GM23338 (cell line): ENCODE measurements at regions not wholly inside any gene's neighbourhood (a gene's known extent, or its start where the extent isn't known, plus 50 kb on each side); places are given as distances from the start of the nearest gene placed in this dataset.

ENCODE experiments used
- ATAC-seq: fragments of 200-7000 bp; cut with Tn5 transposase; 3 replicates; pipeline ENCODE4 v1.9.1; 2020
- DNase-seq: peaks from one replicate; pipeline ENCODE4 v3.0.0-alpha.2; 2015; ENCODE audit warnings: low spot score
- H2AFZ ChIP-seq: fragments of 200-600 bp; sonication (generic); 2 replicates; pipeline ENCODE4 v1.8.0; 2016; ENCODE audit warnings: antibody characterized with exemption, mild to moderate bottlenecking, moderate library complexity
- H3F3A ChIP-seq: fragments of 200-600 bp; sonication (generic); replicated peaks from 2 replicates; pipeline ENCODE4 v1.8.0; 2017; ENCODE audit warnings: antibody characterized with exemption, mixed run types, low read depth
- H3K27ac ChIP-seq: fragments of 200-600 bp; sonication (generic); 2 replicates; pipeline ENCODE4 v1.6.1; 2016; ENCODE audit warnings: low read depth
- H3K27me3 ChIP-seq: fragments of 200-600 bp; sonication (generic); 2 replicates; pipeline ENCODE4 v1.8.0; 2016; ENCODE audit warnings: mild to moderate bottlenecking, mixed run types, moderate library complexity; ENCODE audit not compliant: insufficient read depth
- H3K36me3 ChIP-seq: fragments of 200-600 bp; sonication (generic); 2 replicates; pipeline ENCODE4 v1.8.0; 2016; ENCODE audit warnings: mild to moderate bottlenecking; ENCODE audit not compliant: insufficient read depth
- H3K4me1 ChIP-seq: fragments of 200-600 bp; sonication (generic); 2 replicates; pipeline ENCODE4 v1.8.0; 2016; ENCODE audit warnings: mild to moderate bottlenecking, moderate library complexity; ENCODE audit not compliant: insufficient read depth
- H3K4me2 ChIP-seq: fragments of 200-600 bp; sonication (generic); 2 replicates; pipeline ENCODE4 v1.7.1; 2017; ENCODE audit warnings: mixed run types
- H3K4me3 ChIP-seq: fragments of 200-600 bp; sonication (generic); 2 replicates; pipeline ENCODE4 v1.6.1; 2016; ENCODE audit warnings: mixed run types
- H3K79me2 ChIP-seq: fragments of 200-600 bp; sonication (generic); replicated peaks from 2 replicates; pipeline ENCODE4 v1.8.0; 2017; ENCODE audit warnings: mild to moderate bottlenecking; ENCODE audit not compliant: insufficient read depth
- H3K9me2 ChIP-seq: fragments of 200-600 bp; sonication (generic); 2 replicates; pipeline ENCODE4 v1.8.0; 2017; ENCODE audit not compliant: insufficient read depth
- H4K20me1 ChIP-seq: fragments of 200-600 bp; sonication (generic); replicated peaks from 2 replicates; pipeline ENCODE4 v1.8.0; 2017; ENCODE audit warnings: mild to moderate bottlenecking; ENCODE audit not compliant: insufficient read depth
- H3K27ac Mint-ChIP-seq: 2 replicates; pipeline ENCODE4 v1.8.0; 2020; ENCODE audit warnings: inconsistent platforms, mild to moderate bottlenecking, moderate library complexity, mixed read lengths
- H3K27me3 Mint-ChIP-seq: 3 replicates; pipeline ENCODE4 v1.8.0; 2022; ENCODE audit warnings: low read depth, mild to moderate bottlenecking, moderate library complexity, mixed read lengths, inconsistent platforms; ENCODE audit not compliant: insufficient read depth, poor library complexity
- H3K36me3 Mint-ChIP-seq: 3 replicates; pipeline ENCODE4 v1.8.0; 2021; ENCODE audit warnings: low read depth, mild to moderate bottlenecking, inconsistent platforms, moderate library complexity, mixed read lengths
- H3K4me1 Mint-ChIP-seq: 3 replicates; pipeline ENCODE4 v1.8.0; 2020; ENCODE audit warnings: mild to moderate bottlenecking, inconsistent platforms, mixed read lengths
- H3K4me3 Mint-ChIP-seq: 3 replicates; pipeline ENCODE4 v1.8.0; 2021; ENCODE audit warnings: moderate library complexity, mild to moderate bottlenecking, inconsistent platforms, mixed read lengths
- H3K9me3 Mint-ChIP-seq: 3 replicates; pipeline ENCODE4 v1.8.0; 2020; ENCODE audit warnings: moderate library complexity, mild to moderate bottlenecking, inconsistent platforms, mixed read lengths
- CREB1 ChIP-seq: fragments of 250-450 bp; sonication (Bioruptor Pico); IDR thresholded peaks from 2 replicates; pipeline ENCODE4 v1.5.0; 2020; ENCODE audit warnings: low read depth, mild to moderate bottlenecking, moderate library complexity
- EZH2phosphoT487 ChIP-seq: fragments of 200-600 bp; sonication (generic); IDR thresholded peaks from one replicate; pipeline ENCODE4 v1.8.1; 2018; ENCODE audit warnings: antibody characterized with exemption; ENCODE audit not compliant: unreplicated experiment
- JUNB ChIP-seq: IDR thresholded peaks from one replicate; pipeline ENCODE4 v1.6.1; 2016; ENCODE audit warnings: antibody characterized with exemption; ENCODE audit not compliant: unreplicated experiment
- NANOG ChIP-seq: IDR thresholded peaks from 2 replicates; pipeline ENCODE4 v1.6.1; 2016; ENCODE audit warnings: antibody characterized with exemption, borderline replicate concordance
- POLR2AphosphoS5 ChIP-seq: IDR thresholded peaks from 2 replicates; pipeline ENCODE4 v1.6.1; 2016; ENCODE audit warnings: antibody characterized with exemption, low read depth
- STAT1 ChIP-seq: IDR thresholded peaks from one replicate; pipeline ENCODE4 v1.6.1; 2016; ENCODE audit warnings: antibody characterized with exemption; ENCODE audit not compliant: unreplicated experiment
- ZNF114 ChIP-seq: fragments of 250-450 bp; sonication (Bioruptor Pico); IDR thresholded peaks from 2 replicates; pipeline ENCODE4 v1.5.0; 2020; ENCODE audit warnings: mild to moderate bottlenecking, moderate library complexity
- TF ChIP-seq, protein P1 (sequence below): IDR thresholded peaks from one replicate; pipeline ENCODE4 v1.6.1; 2018; ENCODE audit warnings: antibody characterized with exemption; ENCODE audit not compliant: unreplicated experiment
- TF ChIP-seq, protein P2 (sequence below): IDR thresholded peaks from 2 replicates; pipeline ENCODE4 v1.6.1; 2016; ENCODE audit warnings: antibody characterized with exemption
- TF ChIP-seq, protein P3 (sequence below), 2 experiments: fragments of 200-600 bp in 1 of 2; sonication (generic) in 1 of 2; conservative IDR thresholded peaks; 2 replicates each; pipeline versions ENCODE4 v1.5.1 to v1.6.1; 2016 to 2017; ENCODE audit warnings: antibody characterized with exemption in 2 of 2, low read depth in 2 of 2, mild to moderate bottlenecking in 2 of 2, moderate library complexity in 1 of 2

DNA sequence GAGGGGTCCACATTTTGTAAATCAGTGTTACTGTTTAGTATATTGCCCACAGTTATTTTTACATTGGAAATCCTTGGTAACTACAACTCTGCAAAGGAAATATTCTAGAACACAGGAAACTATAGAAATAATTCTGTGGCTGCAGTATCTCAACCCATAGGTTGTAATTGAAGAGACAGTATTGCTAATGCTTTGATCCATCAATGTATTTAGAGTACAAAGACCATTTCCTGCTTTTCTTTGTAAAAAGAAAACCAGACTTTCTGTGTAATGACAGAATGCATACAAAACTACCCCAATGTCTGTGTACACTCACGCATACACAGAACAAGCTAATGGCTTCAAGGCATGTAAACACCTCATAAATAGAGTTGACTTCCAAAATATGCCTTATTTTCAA lies 622.1 kb upstream of the ARGLU1 start:
- Histone ChIP-seq H3K9me2 (no peaks in the 10 kb centered on the region), H3K4me1 (peaks cover 18% of the 10 kb centered on the region), H3K27me3 (peaks cover 64% of the 10 kb centered on the region), H3F3A (no peaks in the 10 kb centered on the region), H3K79me2 (no peaks in the 10 kb centered on the region), H4K20me1 (peaks cover 2% of the 10 kb centered on the region), H2AFZ (no peak overlapping the region), H3K4me2 (peak overlapping the region; percentile 10; the same call in 1 of the 2 replicates), H3K27ac (no peak overlapping the region), H3K4me3 (no peak overlapping the region), H3K36me3 (no peaks in the 10 kb centered on the region)
- peaks cover 17% of the 10 kb centered on the region for H3K4me1 Mint-ChIP-seq
- no peaks in the 10 kb centered on the region; the same call in 2 of the 3 replicates for H3K9me3 Mint-ChIP-seq
- TF ChIP-seq EZH2phosphoT487 (no peak), POLR2AphosphoS5 (no peak), JUNB (no peak), CREB1 (CRISPR knock-in tag) (no peak)
- TF ChIP-seq, protein P1, sequence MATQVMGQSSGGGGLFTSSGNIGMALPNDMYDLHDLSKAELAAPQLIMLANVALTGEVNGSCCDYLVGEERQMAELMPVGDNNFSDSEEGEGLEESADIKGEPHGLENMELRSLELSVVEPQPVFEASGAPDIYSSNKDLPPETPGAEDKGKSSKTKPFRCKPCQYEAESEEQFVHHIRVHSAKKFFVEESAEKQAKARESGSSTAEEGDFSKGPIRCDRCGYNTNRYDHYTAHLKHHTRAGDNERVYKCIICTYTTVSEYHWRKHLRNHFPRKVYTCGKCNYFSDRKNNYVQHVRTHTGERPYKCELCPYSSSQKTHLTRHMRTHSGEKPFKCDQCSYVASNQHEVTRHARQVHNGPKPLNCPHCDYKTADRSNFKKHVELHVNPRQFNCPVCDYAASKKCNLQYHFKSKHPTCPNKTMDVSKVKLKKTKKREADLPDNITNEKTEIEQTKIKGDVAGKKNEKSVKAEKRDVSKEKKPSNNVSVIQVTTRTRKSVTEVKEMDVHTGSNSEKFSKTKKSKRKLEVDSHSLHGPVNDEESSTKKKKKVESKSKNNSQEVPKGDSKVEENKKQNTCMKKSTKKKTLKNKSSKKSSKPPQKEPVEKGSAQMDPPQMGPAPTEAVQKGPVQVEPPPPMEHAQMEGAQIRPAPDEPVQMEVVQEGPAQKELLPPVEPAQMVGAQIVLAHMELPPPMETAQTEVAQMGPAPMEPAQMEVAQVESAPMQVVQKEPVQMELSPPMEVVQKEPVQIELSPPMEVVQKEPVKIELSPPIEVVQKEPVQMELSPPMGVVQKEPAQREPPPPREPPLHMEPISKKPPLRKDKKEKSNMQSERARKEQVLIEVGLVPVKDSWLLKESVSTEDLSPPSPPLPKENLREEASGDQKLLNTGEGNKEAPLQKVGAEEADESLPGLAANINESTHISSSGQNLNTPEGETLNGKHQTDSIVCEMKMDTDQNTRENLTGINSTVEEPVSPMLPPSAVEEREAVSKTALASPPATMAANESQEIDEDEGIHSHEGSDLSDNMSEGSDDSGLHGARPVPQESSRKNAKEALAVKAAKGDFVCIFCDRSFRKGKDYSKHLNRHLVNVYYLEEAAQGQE: no peak
- H3K27ac Mint-ChIP-seq: no peak overlapping the region
- no peak for DNase-seq
- no peak overlapping the region for H3K4me3 Mint-ChIP-seq
- no peak for ATAC-seq
- H3K27me3 Mint-ChIP-seq: peaks cover 2% of the 10 kb centered on the region
- H3K36me3 Mint-ChIP-seq: no peaks in the 10 kb centered on the region

DNA sequence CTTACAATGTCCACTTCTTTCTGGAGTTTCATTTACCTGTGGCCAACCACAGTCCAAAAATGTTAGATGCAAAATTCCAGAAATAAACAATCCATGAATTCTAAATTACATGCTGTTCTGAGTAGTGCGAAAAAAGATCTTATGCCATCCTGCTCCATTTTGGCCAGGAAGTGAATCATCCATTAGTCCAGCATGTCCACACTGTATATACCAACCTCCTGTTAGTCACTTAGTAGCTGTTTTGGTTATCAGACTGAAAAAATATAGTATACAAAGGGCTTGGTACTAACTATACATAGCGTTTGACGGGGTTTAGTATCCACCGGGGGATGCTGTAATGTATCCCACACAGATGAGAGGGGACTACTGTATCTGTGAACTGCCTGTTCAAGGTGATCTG lies 618.0 kb upstream of the ARGLU1 start:
- peaks cover 23% of the 10 kb centered on the region for H3K27me3 ChIP-seq
- no peaks in the 10 kb centered on the region for H3K79me2 ChIP-seq
- no peak overlapping the region for H3K4me3 ChIP-seq
- H4K20me1 ChIP-seq: no peaks in the 10 kb centered on the region; the same call in 1 of the 2 replicates
- peaks cover 12% of the 10 kb centered on the region for H3K4me1 Mint-ChIP-seq
- DNase-seq (no peak), ATAC-seq (no peak)
- no peak overlapping the region for H3K27ac Mint-ChIP-seq
- H3K4me1 ChIP-seq: peaks cover 13% of the 10 kb centered on the region
- H3K4me2 ChIP-seq: no peak overlapping the region
- no peaks in the 10 kb centered on the region for H3K36me3 ChIP-seq
- no peaks in the 10 kb centered on the region for H3K9me2 ChIP-seq
- H3K4me3 Mint-ChIP-seq: no peak overlapping the region
- no peaks in the 10 kb centered on the region for H3K36me3 Mint-ChIP-seq
- no peak overlapping the region for H2AFZ ChIP-seq
- H3K9me3 Mint-ChIP-seq: no peaks in the 10 kb centered on the region; the same call in 2 of the 3 replicates
- H3K27ac ChIP-seq: no peak overlapping the region
- H3F3A ChIP-seq: no peaks in the 10 kb centered on the region
- no peaks in the 10 kb centered on the region for H3K27me3 Mint-ChIP-seq
- no peak for TF ChIP-seq POLR2AphosphoS5
- no peak for TF ChIP-seq STAT1
- TF ChIP-seq NANOG: no peak
- no peak for TF ChIP-seq JUNB
- TF ChIP-seq, protein P1: no peak
- TF ChIP-seq, protein P2, sequence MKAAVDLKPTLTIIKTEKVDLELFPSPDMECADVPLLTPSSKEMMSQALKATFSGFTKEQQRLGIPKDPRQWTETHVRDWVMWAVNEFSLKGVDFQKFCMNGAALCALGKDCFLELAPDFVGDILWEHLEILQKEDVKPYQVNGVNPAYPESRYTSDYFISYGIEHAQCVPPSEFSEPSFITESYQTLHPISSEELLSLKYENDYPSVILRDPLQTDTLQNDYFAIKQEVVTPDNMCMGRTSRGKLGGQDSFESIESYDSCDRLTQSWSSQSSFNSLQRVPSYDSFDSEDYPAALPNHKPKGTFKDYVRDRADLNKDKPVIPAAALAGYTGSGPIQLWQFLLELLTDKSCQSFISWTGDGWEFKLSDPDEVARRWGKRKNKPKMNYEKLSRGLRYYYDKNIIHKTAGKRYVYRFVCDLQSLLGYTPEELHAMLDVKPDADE: no peak
- TF ChIP-seq EZH2phosphoT487: no peak
- no peak for TF ChIP-seq ZNF114
- TF ChIP-seq, protein P3, sequence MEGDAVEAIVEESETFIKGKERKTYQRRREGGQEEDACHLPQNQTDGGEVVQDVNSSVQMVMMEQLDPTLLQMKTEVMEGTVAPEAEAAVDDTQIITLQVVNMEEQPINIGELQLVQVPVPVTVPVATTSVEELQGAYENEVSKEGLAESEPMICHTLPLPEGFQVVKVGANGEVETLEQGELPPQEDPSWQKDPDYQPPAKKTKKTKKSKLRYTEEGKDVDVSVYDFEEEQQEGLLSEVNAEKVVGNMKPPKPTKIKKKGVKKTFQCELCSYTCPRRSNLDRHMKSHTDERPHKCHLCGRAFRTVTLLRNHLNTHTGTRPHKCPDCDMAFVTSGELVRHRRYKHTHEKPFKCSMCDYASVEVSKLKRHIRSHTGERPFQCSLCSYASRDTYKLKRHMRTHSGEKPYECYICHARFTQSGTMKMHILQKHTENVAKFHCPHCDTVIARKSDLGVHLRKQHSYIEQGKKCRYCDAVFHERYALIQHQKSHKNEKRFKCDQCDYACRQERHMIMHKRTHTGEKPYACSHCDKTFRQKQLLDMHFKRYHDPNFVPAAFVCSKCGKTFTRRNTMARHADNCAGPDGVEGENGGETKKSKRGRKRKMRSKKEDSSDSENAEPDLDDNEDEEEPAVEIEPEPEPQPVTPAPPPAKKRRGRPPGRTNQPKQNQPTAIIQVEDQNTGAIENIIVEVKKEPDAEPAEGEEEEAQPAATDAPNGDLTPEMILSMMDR (conservative IDR thresholded peaks at IDR 0.05; ENCODE audit: low read depth in 2 of 2): no peak
